H1 (cell line): ENCODE measurements at regions not wholly inside any gene's neighbourhood (a gene's known extent, or its start where the extent isn't known, plus 50 kb on each side); places are given as distances from the start of the nearest gene placed in this dataset.

Source experiments
- BRCA1 ChIP-seq: IDR thresholded peaks from 2 replicates; pipeline ENCODE4 v1.6.1; 2012; ENCODE audit warnings: low read depth, low read length, improper control_type of control experiment

GRCh38 chr9:36487482-36488388, 85.0 kb upstream of the MELK start (continued):
- TF ChIP-seq BRCA1, result peak; percentile 21; the same call in 1 of the 2 replicates
